Fibroblast of skin of back (primary cell): ENCODE measurements at regions not wholly inside any gene's neighbourhood (a gene's known extent, or its start where the extent isn't known, plus 50 kb on each side); places are given as distances from the start of the nearest gene placed in this dataset.

Source experiments
- DNase-seq: peaks from one replicate; pipeline ENCODE4 v3.0.0-alpha.2; 2013

- DNase-seq, result no peak
Observed at GRCh38 chr3:151935446-151935845, 62.0 kb downstream of the SUCNR1 start.

- no peak for DNase-seq
Observed at GRCh38 chr3:151940481-151940880, 67.0 kb downstream of the SUCNR1 start.

- DNase-seq, result no peak
Observed at GRCh38 chr3:151943539-151943938, 70.1 kb downstream of the SUCNR1 start.

- DNase-seq, result no peak
Observed at GRCh38 chr3:151944356-151944755, 70.9 kb downstream of the SUCNR1 start.

GRCh38 chr3:151946606-151947005, 73.2 kb downstream of the SUCNR1 start:
- DNase-seq, result peak; percentile 52

- no peak for DNase-seq
Observed at GRCh38 chr3:151949706-151950105, 76.3 kb downstream of the SUCNR1 start.

GRCh38 chr3:151955356-151955755, 81.9 kb downstream of the SUCNR1 start:
- DNase-seq, result no peak

- DNase-seq, result no peak
Observed at GRCh38 chr3:151960961-151961580, 87.6 kb downstream of the SUCNR1 start.

GRCh38 chr3:151962352-151962751, 88.9 kb downstream of the SUCNR1 start:
- DNase-seq, result peak; percentile 45

- DNase-seq, result peak; percentile 9
Observed at GRCh38 chr3:151962912-151963311, 89.5 kb downstream of the SUCNR1 start.

GRCh38 chr3:151964743-151965142, 91.3 kb downstream of the SUCNR1 start:
- no peak for DNase-seq

GRCh38 chr3:151969026-151969642, 95.7 kb downstream of the SUCNR1 start:
- DNase-seq, result no peak

- DNase-seq, result no peak
Observed at GRCh38 chr3:151971814-151972579, 98.6 kb downstream of the SUCNR1 start.

GRCh38 chr3:151974067-151974466, 100.6 kb downstream of the SUCNR1 start:
- peak; percentile 67 for DNase-seq

- DNase-seq, result peak; percentile 99
Observed at GRCh38 chr3:151976211-151977050, 103.0 kb downstream of the SUCNR1 start.

GRCh38 chr3:151979906-151980305, 106.5 kb downstream of the SUCNR1 start:
- peak; percentile 60 for DNase-seq

GRCh38 chr3:151983538-151983937, 110.1 kb downstream of the SUCNR1 start:
- DNase-seq, result no peak

- no peak for DNase-seq
Observed at GRCh38 chr3:151985787-151986430, 112.5 kb downstream of the SUCNR1 start.

- DNase-seq, result no peak
Observed at GRCh38 chr3:151987893-151988292, 114.5 kb downstream of the SUCNR1 start.

- no peak for DNase-seq
Observed at GRCh38 chr3:151989621-151990020, 116.2 kb downstream of the SUCNR1 start.

- DNase-seq, result no peak
Observed at GRCh38 chr3:151990696-151991376, 117.4 kb downstream of the SUCNR1 start.
